AML-193 (cell line): ENCODE measurements at regions not wholly inside any gene's neighbourhood (a gene's known extent, or its start where the extent isn't known, plus 50 kb on each side); places are given as distances from the start of the nearest gene placed in this dataset.
"Not testable (repeated sequence)": the region's sequence is repeated elsewhere in the genome, so short reads cannot be mapped to it uniquely, and the experiment has no call there.

Experiments
- DNase-seq, 2 experiments: peaks; one replicate each; lab custom pipeline; 2025; lab: John Stamatoyannopoulos, UW

- DNase-seq: no peak
Observed at GRCh38 chr15:35282965-35283496, 197.9 kb upstream of the NANOGP8 start.

DNA sequence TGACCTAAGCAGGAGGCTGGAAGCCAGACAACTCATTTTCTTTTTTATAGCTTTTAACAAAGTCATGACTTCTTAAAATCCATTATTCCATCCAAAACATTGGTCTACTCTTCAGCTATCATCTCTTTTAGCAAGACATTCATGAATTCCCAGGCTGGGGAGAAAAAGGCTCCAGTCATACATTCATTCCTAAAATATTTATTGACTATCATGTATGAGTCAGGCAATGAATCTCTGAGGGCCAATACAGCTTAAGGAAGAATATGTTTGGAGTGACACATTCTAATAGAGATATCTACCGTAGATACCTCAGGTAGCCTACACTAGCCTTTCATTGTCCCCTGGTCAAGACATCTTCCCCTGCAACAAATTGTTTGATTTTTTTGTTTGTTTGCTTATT, 196.4 kb upstream of the NANOGP8 start:
- DNase-seq: no peak

DNA sequence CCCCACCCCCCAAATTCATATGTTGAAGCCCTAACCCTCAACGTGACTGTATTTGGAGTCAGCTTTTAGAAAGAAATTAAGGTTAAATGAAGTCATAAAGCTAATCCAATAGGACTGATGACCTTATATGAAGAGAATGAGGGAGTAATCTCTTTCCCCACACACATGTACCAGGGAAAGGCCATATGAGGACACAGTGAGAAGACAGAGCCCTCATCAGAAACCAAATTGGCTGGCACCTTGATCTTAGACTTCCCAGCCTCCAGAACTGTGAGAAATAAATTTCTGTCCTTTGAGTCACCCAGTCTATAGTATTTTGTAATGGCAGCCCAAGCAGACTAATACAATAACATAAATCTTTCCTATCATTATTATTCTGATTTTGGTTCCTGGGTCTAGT, 194.7 kb upstream of the NANOGP8 start:
- DNase-seq: no peak

DNA sequence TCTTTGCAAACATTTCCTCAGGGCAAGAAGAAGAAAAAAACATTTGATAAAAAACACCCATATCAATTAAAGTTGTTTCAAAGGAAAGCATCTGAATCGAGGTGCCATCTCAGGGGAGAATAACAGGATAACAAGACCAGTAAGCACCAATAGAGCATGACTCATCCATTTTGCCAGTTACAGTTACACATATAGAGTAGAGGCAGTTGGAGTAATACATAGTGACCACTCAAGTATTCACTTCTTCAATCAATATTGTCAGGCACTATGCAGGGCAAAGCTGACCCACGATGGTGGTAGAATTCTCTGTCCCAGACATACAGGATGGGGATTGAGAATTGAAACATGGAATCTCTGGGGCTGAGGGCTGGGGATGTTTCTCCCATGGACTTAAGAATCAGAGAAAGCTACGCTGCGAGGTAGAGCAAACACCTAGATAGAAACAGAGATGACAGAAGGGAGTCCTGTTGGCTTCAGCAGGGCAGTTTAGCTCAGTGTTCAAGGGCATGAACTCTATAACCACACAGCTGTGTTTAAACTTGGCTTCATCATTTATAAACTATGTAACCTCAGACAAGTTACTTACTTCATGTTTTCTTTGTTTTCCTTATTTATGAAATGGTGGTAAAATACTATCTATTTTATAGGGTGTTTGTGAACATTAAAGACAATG, 186.4 kb upstream of the NANOGP8 start:
- DNase-seq: no peak

GRCh38 chr15:35260941-35261340, 175.8 kb upstream of the NANOGP8 start:
- no peak for DNase-seq

DNA sequence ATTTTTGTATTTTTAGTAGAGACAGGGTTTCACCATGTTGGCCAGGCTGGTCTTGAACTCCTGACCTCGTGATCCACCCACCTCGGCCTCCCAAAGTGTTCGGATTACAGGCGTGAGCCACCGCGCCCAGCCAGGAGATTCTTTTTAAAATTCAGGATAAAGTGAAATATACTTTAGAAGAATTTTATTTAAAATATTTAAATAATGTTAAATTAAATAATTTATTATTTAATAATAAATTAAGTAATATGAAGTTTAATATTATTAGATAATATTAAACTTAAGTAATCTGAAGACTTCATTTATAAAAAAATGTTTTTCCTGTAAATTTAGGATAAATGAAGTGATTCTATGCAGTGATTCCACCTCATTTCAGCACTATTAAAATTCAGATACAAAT, 175.2 kb upstream of the NANOGP8 start:
- not testable (repeated sequence) for DNase-seq

GRCh38 chr15:35256551-35256950, 171.5 kb upstream of the NANOGP8 start:
- no peak for DNase-seq

DNA sequence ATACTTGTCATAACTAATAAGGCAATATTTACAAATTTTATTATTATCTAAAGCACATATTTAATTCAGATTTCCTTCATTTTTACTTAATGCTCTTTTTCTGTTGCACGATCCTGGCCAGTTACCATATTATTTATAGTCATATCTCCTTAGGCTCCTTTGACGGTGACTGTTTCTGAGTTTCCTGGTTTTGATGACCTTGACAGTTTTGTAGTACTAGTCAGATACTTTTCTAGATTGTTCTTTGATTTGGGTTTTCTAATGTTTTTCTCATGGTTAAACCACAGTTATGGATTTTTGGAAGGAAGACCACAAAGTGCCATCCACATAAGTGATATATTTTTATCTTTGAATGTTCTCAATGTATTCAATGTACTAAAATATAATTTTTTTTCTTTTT, 171.0 kb upstream of the NANOGP8 start:
- no peak for DNase-seq

- DNase-seq: not testable (repeated sequence)
Observed at GRCh38 chr15:35254908-35255307, 169.8 kb upstream of the NANOGP8 start.

GRCh38 chr15:35254062-35254461, 169.0 kb upstream of the NANOGP8 start:
- DNase-seq: no peak

- no peak for DNase-seq
Observed at GRCh38 chr15:35252351-35252865, 167.3 kb upstream of the NANOGP8 start.

DNA sequence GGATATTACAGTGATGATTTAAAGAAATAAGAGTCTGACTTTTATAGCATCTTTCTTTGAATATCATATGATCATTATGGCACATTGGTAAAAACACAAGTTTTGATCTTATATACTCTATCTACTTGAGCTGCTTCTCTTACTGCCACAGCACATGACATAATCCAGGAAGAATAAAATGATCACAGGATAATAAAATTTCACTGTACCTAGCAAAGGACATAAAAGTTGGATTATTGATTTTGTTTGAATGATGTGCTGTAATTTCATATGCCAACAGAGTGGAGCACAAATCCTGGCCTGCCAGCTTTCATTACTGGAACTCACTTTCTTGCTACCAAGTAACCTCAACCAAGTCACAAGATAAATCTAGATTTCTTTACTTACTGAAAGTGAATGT, 162.1 kb upstream of the NANOGP8 start:
- DNase-seq: no peak

DNA sequence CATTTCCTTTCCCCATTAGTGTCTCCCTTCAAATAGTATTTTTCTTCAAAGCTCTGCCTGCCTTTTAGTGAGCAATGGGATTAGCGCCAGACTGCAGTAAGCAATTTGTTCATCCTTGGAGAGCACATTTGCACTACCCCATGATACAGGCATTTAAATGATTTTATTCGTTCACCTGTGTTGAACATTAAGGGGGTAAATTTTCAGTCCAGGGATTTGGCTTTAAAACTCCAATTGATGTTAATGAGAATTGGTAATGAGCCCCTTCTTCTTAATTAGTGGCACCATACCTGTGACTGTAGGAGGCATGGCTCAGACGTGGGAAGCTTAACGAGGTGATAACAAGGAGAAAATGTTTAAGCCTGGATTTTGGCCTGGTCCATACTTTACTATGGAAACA, 161.4 kb upstream of the NANOGP8 start:
- no peak for DNase-seq

DNA sequence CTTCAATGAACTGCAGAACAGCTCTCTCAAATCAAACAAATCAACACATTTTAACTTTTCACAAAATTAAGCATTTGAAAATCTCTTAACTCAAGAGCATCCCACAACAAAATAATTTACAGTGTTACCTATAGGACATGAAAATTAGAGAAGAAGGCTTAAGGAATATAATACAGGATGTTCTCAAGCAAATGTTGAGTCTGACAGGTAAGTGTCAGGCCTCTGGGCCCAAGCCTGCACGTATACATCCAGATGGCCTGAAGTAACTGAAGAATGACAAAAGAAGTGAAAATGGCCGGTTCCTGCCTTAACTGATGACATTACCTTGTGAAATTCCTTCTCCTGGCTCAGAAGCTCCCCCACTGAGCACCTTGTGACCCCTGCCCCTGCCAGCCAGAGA, 160.6 kb upstream of the NANOGP8 start:
- DNase-seq: not testable (repeated sequence)

DNA sequence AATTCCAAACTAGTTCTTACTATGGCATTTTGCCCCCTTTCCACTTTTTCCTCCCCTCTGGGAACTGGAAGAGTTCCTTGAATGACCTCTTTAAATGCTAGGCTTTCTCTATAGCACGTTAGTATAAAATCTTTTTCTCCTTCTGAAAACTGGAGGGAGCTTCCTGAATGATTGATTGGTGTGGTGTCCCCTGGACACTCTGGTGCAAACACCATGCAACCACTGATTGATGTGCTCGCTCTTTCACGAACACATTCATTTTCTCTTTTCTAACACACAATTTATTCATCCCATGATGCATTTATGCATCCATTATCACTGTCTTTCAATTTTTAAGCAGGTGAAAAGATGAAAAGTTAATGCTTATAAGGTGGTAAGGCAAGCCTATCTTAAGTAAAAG, 159.1 kb upstream of the NANOGP8 start:
- DNase-seq: no peak

DNA sequence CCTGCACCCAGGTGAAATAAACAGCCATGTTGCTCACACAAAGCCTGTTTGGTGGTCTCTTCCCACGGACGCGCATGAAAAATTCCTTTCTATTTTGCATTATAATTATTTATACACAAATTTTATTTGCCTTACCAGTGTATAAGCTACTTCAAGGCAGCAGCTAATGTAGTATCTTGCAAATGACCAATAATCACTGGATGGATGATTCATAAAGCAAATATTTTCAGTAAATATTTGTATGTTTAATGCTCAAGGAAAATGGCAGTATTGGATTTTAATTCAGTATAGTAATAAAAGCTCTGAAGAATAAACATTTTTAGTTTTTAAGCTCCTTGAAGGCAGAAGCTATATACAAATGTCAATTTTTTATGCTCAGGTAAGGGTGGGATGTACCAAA, 158.7 kb upstream of the NANOGP8 start:
- no peak for DNase-seq

DNA sequence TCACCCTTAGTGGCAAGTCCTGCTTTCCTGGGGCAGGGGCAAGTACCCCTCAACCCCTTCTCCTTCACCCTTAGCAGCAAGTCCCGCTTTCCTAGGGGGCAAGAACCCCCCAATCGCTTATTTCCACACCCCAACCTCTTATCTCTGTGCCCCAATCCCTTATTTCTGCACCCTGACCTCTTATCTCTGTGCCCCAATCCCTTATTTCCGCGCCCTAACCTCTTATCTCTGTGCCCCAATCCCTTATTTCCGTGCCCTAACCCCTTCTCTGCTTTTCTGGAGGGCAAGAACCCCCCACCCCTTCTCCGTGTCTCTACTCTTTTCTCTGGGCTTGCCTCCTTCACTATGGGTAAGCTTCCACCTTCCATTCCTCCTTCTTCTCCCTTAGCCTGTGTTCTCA, 154.6 kb upstream of the NANOGP8 start:
- not testable (repeated sequence) for DNase-seq

- not testable (repeated sequence) for DNase-seq
Observed at GRCh38 chr15:35238448-35238847, 153.4 kb upstream of the NANOGP8 start.

- DNase-seq: no peak
Observed at GRCh38 chr15:35229085-35229484, 144.0 kb upstream of the NANOGP8 start.

GRCh38 chr15:35218215-35218614, 133.1 kb upstream of the NANOGP8 start:
- DNase-seq: no peak

DNA sequence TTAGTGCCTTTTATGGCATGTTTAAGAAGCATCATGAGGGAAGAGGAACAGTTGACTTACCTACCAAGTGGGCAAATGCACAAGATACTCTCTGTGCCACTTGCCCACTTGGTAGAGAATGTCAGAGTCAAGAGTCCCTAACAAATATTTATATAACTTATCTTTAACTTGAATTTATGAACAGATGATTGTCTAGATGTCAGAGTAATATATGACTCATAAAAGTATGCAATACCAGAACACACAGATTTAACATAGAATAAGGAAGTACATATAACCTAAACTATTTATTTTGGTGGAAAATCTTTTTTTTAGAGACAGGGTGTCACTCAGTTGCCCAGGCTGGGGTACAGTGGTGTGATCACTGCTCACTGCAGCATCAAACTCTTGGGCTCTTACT, 130.0 kb upstream of the NANOGP8 start:
- DNase-seq: no peak

- DNase-seq: no peak
Observed at GRCh38 chr15:35211240-35211902, 126.3 kb upstream of the NANOGP8 start.

- no peak for DNase-seq
Observed at GRCh38 chr15:35210370-35210769, 125.3 kb upstream of the NANOGP8 start.
